Sigmoid colon (tissue), 4 donors: ENCODE measurements at regions not wholly inside any gene's neighbourhood (a gene's known extent, or its start where the extent isn't known, plus 50 kb on each side); places are given as distances from the start of the nearest gene placed in this dataset.

Experiments used
- CTCF ChIP-seq, 4 experiments: fragments of 450-650 bp in 3 of 4; fragments of 200-600 bp in 1 of 4; IDR thresholded peaks; one replicate each; pipeline ENCODE4 v1.5.1; 2016 to 2019; ENCODE audit warnings: antibody characterized with exemption in 4 of 4, mild to moderate bottlenecking in 3 of 4, moderate library complexity in 2 of 4
- EP300 ChIP-seq, 4 donors: sonication (generic); formaldehyde crosslinking; IDR thresholded peaks; one replicate each; pipeline ENCODE4 v1.6.1; 2017; ENCODE audit warnings: antibody characterized with exemption in 4 of 4
- POLR2A ChIP-seq, 2 donors: fragments of 450-650 bp; IDR thresholded peaks; one replicate each; pipeline ENCODE4 v1.6.1; 2016; ENCODE audit warnings: antibody characterized with exemption in 2 of 2, mild to moderate bottlenecking in 2 of 2, moderate library complexity in 2 of 2

GRCh38 chr1:2908081-2908480 is 106.6 kb upstream of the TTC34 start:
- TF ChIP-seq CTCF (IDR thresholded peaks at IDR 0.05) (no peak), EP300 (IDR thresholded peaks at IDR 0.05) (no peak), POLR2A (IDR thresholded peaks at IDR 0.05) (no peak)
